AG09319 (cell line): ENCODE measurements at regions not wholly inside any gene's neighbourhood (a gene's known extent, or its start where the extent isn't known, plus 50 kb on each side); places are given as distances from the start of the nearest gene placed in this dataset.

Experiments used
- DNase-seq: peaks from one replicate; pipeline ENCODE4 v3.0.0-alpha.2; 2010; ENCODE audit warnings: low read depth; ENCODE audit errors: extremely low read depth
- CTCF ChIP-seq: IDR thresholded peaks from 2 replicates; pipeline ENCODE4 v1.5.1; 2011; ENCODE audit warnings: low read depth, mild to moderate bottlenecking, inconsistent platforms, low read length, moderate library complexity

- DNase-seq: no peak
- TF ChIP-seq CTCF: no peak
Measured at GRCh38 chr14:84707830-84708229, 822.1 kb upstream of the FLRT2 start.

- no peak for DNase-seq
- no peak for TF ChIP-seq CTCF
Measured at GRCh38 chr14:84708865-84709264, 821.1 kb upstream of the FLRT2 start.

- no peak for DNase-seq
- no peak for TF ChIP-seq CTCF
Measured at GRCh38 chr14:84726471-84726870, 803.5 kb upstream of the FLRT2 start.

GRCh38 chr14:84749191-84749955, 780.6 kb upstream of the FLRT2 start:
- DNase-seq: no peak
- no peak for TF ChIP-seq CTCF

GRCh38 chr14:84750284-84750683, 779.7 kb upstream of the FLRT2 start:
- no peak for TF ChIP-seq CTCF
- DNase-seq: no peak

GRCh38 chr14:84750763-84751554, 779.0 kb upstream of the FLRT2 start:
- DNase-seq: no peak
- TF ChIP-seq CTCF: no peak

GRCh38 chr14:84751745-84752144, 778.2 kb upstream of the FLRT2 start:
- no peak for TF ChIP-seq CTCF
- no peak for DNase-seq
